ENCODE measurements at regions not wholly inside any gene's neighbourhood (a gene's known extent, or its start where the extent isn't known, plus 50 kb on each side); places are given as distances from the start of the nearest gene placed in this dataset.

GRCh38 chr4:156312261-156312847 is 358.7 kb upstream of the CTSO start (continued):
- TF ChIP-seq ZNF462 (CRISPR knock-in tag; IDR thresholded peaks at IDR 0.05) = no peak

GRCh38 chr4:156309031-156309430 is 355.4 kb upstream of the CTSO start:
- Mint-ChIP-seq H3K4me1 (no peaks in the 10 kb centered on the region; the same call in 2 of the 3 replicates), H3K36me3 (ENCODE audit: low read depth) (no peaks in the 10 kb centered on the region), H3K9me3 (no peaks in the 10 kb centered on the region), H3K27me3 (ENCODE audit: insufficient read depth, low read depth, poor library complexity) (no peaks in the 10 kb centered on the region), H3K27ac (no peak overlapping the region; the same call in 1 of the 2 replicates), H3K4me3 (no peak overlapping the region)
- Histone ChIP-seq H3K4me1 (ENCODE audit: insufficient read depth) (peaks cover 5% of the 10 kb centered on the region), H4K20me1 (replicated peaks; ENCODE audit: insufficient read depth) (no peaks in the 10 kb centered on the region), H2AFZ (no peak overlapping the region), H3K79me2 (replicated peaks; ENCODE audit: insufficient read depth) (no peaks in the 10 kb centered on the region), H3F3A (replicated peaks; ENCODE audit: low read depth) (no peaks in the 10 kb centered on the region), H3K9me2 (ENCODE audit: insufficient read depth) (no peaks in the 10 kb centered on the region; the same call in 1 of the 2 replicates), H3K27me3 (ENCODE audit: insufficient read depth) (no peaks in the 10 kb centered on the region), H3K36me3 (ENCODE audit: insufficient read depth) (no peaks in the 10 kb centered on the region), H3K4me3 (no peak overlapping the region), H3K27ac (ENCODE audit: low read depth) (no peak overlapping the region), H3K4me2 (no peak overlapping the region)
- ATAC-seq = no peak
- DNase-seq (ENCODE audit: low spot score) = no peak
- no peak for TF ChIP-seq NANOG (IDR thresholded peaks at IDR 0.05; ENCODE audit: borderline replicate concordance)
- no peak for TF ChIP-seq JUNB (IDR thresholded peaks at IDR 0.05; ENCODE audit: unreplicated experiment)
- no peak for TF ChIP-seq CREB1 (CRISPR knock-in tag; IDR thresholded peaks at IDR 0.05; ENCODE audit: low read depth)
- TF ChIP-seq STAT1 (IDR thresholded peaks at IDR 0.05; ENCODE audit: unreplicated experiment) = no peak
- no peak for TF ChIP-seq ZNF462 (CRISPR knock-in tag; IDR thresholded peaks at IDR 0.05)
- no peak for TF ChIP-seq ZNF331 (CRISPR knock-in tag; IDR thresholded peaks at IDR 0.05; ENCODE audit: low read depth)
- TF ChIP-seq CTCF (conservative IDR thresholded peaks at IDR 0.05; ENCODE audit: low read depth in 2 of 2) = no peak

Data from GM23338 (cell line).